Neuronal stem cell (in vitro differentiated cells): ENCODE measurements at regions not wholly inside any gene's neighbourhood (a gene's known extent, or its start where the extent isn't known, plus 50 kb on each side); places are given as distances from the start of the nearest gene placed in this dataset.

Experiments used
- DNase-seq: peaks from one replicate; pipeline ENCODE4 v3.0.0-alpha.2; 2013; ENCODE audit warnings: low spot score
- H2AFZ ChIP-seq: one replicate; pipeline ENCODE4 v1.6.1; 2013; ENCODE audit warnings: mild to moderate bottlenecking, low read length, inconsistent platforms
- H2AK5ac ChIP-seq: 2 replicates; pipeline ENCODE4 v1.6.1; 2013; ENCODE audit warnings: low read depth, mild to moderate bottlenecking, inconsistent platforms, low read length, moderate library complexity, mixed read lengths
- H2BK120ac ChIP-seq: 2 replicates; pipeline ENCODE4 v1.6.1; 2013; ENCODE audit warnings: low read depth, mild to moderate bottlenecking, inconsistent platforms, low read length, moderate library complexity, mixed read lengths
- H2BK12ac ChIP-seq: one replicate; pipeline ENCODE4 v1.6.1; 2013; ENCODE audit warnings: low read length, inconsistent platforms
- H2BK15ac ChIP-seq: 2 replicates; pipeline ENCODE4 v1.6.1; 2013; ENCODE audit warnings: mild to moderate bottlenecking, low read length, inconsistent platforms, mixed read lengths
- H2BK5ac ChIP-seq: one replicate; pipeline ENCODE4 v1.6.1; 2013; ENCODE audit warnings: inconsistent platforms, mild to moderate bottlenecking, low read length, moderate library complexity
- H3K14ac ChIP-seq: one replicate; pipeline ENCODE4 v1.6.1; 2013; ENCODE audit warnings: low read length, inconsistent platforms
- H3K18ac ChIP-seq: 2 replicates; pipeline ENCODE4 v1.6.1; 2013; ENCODE audit warnings: low read length, inconsistent platforms
- H3K23ac ChIP-seq: 2 replicates; pipeline ENCODE4 v1.6.1; 2013; ENCODE audit warnings: low read depth, mild to moderate bottlenecking, mixed read lengths, low read length, inconsistent platforms; ENCODE audit not compliant: poor library complexity
- H3K27ac ChIP-seq: replicated peaks from 3 replicates; pipeline ENCODE4 v1.5.1; 2013; ENCODE audit warnings: low read length, inconsistent platforms
- H3K27me3 ChIP-seq, 3 experiments: 2 replicates each; pipeline ENCODE4 v1.6.1; 2013; ENCODE audit warnings: low read length in 3 of 3, mild to moderate bottlenecking in 2 of 3, inconsistent platforms in 1 of 3, low read depth in 1 of 3, mixed read lengths in 1 of 3, moderate library complexity in 1 of 3; ENCODE audit not compliant: control insufficient read depth in 3 of 3, insufficient read depth in 3 of 3
- H3K36me3 ChIP-seq, 2 donors: replicated peaks in 1 of 2; 2 replicates each; pipeline ENCODE4 v1.6.1; 2013; ENCODE audit warnings: low read length in 2 of 2; ENCODE audit not compliant: control insufficient read depth in 2 of 2, insufficient read depth in 2 of 2
- H3K4ac ChIP-seq: 2 replicates; pipeline ENCODE4 v1.6.1; 2013; ENCODE audit warnings: inconsistent platforms, mild to moderate bottlenecking, low read length, moderate library complexity
- H3K4me1 ChIP-seq, 2 donors: 1 replicate in 1 of 2; 2 replicates in 1 of 2; pipeline ENCODE4 v1.6.1; 2013; ENCODE audit warnings: low read length in 2 of 2, low read depth in 1 of 2; ENCODE audit not compliant: control insufficient read depth in 2 of 2, insufficient read depth in 1 of 2
- H3K4me2 ChIP-seq: one replicate; pipeline ENCODE4 v1.6.1; 2013; ENCODE audit warnings: mild to moderate bottlenecking, low read length, inconsistent platforms; ENCODE audit not compliant: insufficient read depth, poor library complexity, severe bottlenecking
- H3K4me3 ChIP-seq, 2 donors: 2 replicates each; pipeline ENCODE4 v1.5.1; 2013; ENCODE audit warnings: low read length in 2 of 2, mild to moderate bottlenecking in 2 of 2, inconsistent platforms in 1 of 2, moderate library complexity in 1 of 2
- H3K79me1 ChIP-seq: one replicate; pipeline ENCODE4 v1.6.1; 2013; ENCODE audit warnings: low read depth, mild to moderate bottlenecking, inconsistent platforms, low read length, moderate library complexity
- H3K9ac ChIP-seq: one replicate; pipeline ENCODE4 v1.6.1; 2013; ENCODE audit warnings: mild to moderate bottlenecking, low read depth, low read length, inconsistent platforms; ENCODE audit not compliant: poor library complexity
- H3K9me3 ChIP-seq, 2 donors: replicated peaks in 1 of 2; 2 replicates each; pipeline versions ENCODE3 to v1.6.1; 2013; ENCODE audit warnings: low read length in 2 of 2, mild to moderate bottlenecking in 2 of 2, inconsistent platforms in 1 of 2, low read depth in 1 of 2, mixed read lengths in 1 of 2, moderate library complexity in 1 of 2; ENCODE audit not compliant: control insufficient read depth in 2 of 2, insufficient read depth in 1 of 2
- H4K8ac ChIP-seq: one replicate; pipeline ENCODE4 v1.6.1; 2013; ENCODE audit warnings: low read depth, mild to moderate bottlenecking, inconsistent platforms, low read length, moderate library complexity
- H4K91ac ChIP-seq: one replicate; pipeline ENCODE4 v1.6.1; 2013; ENCODE audit warnings: low read length, low read depth, mild to moderate bottlenecking, inconsistent platforms; ENCODE audit not compliant: poor library complexity
- WGBS, 2 donors: extraction: QIAGEN DNeasy Blood & Tissue Kit; methylation state at CpG; one replicate each; pipeline ENCODE4 v1.1.7; 2013; ENCODE audit warnings: missing lambda C conversion rate in 2 of 2, mixed read lengths in 1 of 2; ENCODE audit not compliant: insufficient read length in 2 of 2, insufficient replicate concordance in 1 of 2; ENCODE audit errors: extremely low coverage in 2 of 2; 5-methylcytosine and 5-hydroxymethylcytosine counted together

GRCh38 chr6:40166963-40167362, 232.7 kb upstream of the MOCS1 start:
- Histone ChIP-seq H3K9me3 (no peaks in the 10 kb centered on the region), H2BK12ac (no peak overlapping the region), H2BK15ac (no peak overlapping the region), H3K79me1 (no peaks in the 10 kb centered on the region), H3K4ac (no peak overlapping the region), H3K14ac (no peak overlapping the region), H3K9ac (no peak overlapping the region), H2AK5ac (no peak overlapping the region), H2AFZ (no peak overlapping the region), H3K23ac (no peak overlapping the region), H3K4me2 (no peak overlapping the region), H3K4me1 (peaks cover 0 to 2% of the 10 kb centered on the region in 2 donors), H2BK120ac (no peak overlapping the region), H3K4me3 (no peak overlapping the region), H3K27ac (no peak overlapping the region), H2BK5ac (no peak overlapping the region), H4K91ac (no peak overlapping the region), H3K36me3 (no peaks in the 10 kb centered on the region), H3K27me3 (no peaks in the 10 kb centered on the region), H3K18ac (no peak overlapping the region), H4K8ac (no peak overlapping the region)
- no peak for DNase-seq

GRCh38 chr6:40165036-40165709, 230.9 kb upstream of the MOCS1 start:
- Histone ChIP-seq H3K4me3 (no peak overlapping the region), H3K18ac (no peak overlapping the region), H3K23ac (no peak overlapping the region), H3K9ac (no peak overlapping the region), H3K79me1 (no peaks in the 10 kb centered on the region), H3K4me1 (peaks cover 0 to 2% of the 10 kb centered on the region in 2 donors), H3K27ac (no peak overlapping the region), H3K4ac (no peak overlapping the region), H2BK15ac (no peak overlapping the region), H2BK5ac (no peak overlapping the region), H2BK120ac (no peak overlapping the region), H3K27me3 (no peaks in the 10 kb centered on the region), H3K9me3 (no peaks in the 10 kb centered on the region), H4K8ac (no peak overlapping the region), H2AFZ (no peak overlapping the region), H2AK5ac (no peak overlapping the region), H2BK12ac (no peak overlapping the region), H3K4me2 (no peak overlapping the region), H3K36me3 (no peaks in the 10 kb centered on the region), H3K14ac (no peak overlapping the region), H4K91ac (no peak overlapping the region)
- no CpG with 5 or more reads among the region's 7 CpGs for WGBS, 2 donors
- no peak for DNase-seq

- H3K27me3 ChIP-seq, result no peaks in the 10 kb centered on the region
- H2AFZ ChIP-seq, result peak overlapping the region; percentile 68
- no peak overlapping the region for H3K14ac ChIP-seq
- no peak overlapping the region for H4K8ac ChIP-seq
- no peak overlapping the region for H3K4me2 ChIP-seq
- no peaks in the 10 kb centered on the region for H3K36me3 ChIP-seq
- H2BK120ac ChIP-seq, result no peak overlapping the region
- H3K4ac ChIP-seq, result no peak overlapping the region
- H3K9ac ChIP-seq, result no peak overlapping the region
- no peak overlapping the region for H3K23ac ChIP-seq
- no peaks in the 10 kb centered on the region for H3K79me1 ChIP-seq
- H3K4me3 ChIP-seq, result no peak overlapping the region
- H2BK12ac ChIP-seq, result no peak overlapping the region
- H3K9me3 ChIP-seq, result no peaks in the 10 kb centered on the region
- peaks cover 0 to 2% of the 10 kb centered on the region in 2 donors for H3K4me1 ChIP-seq
- no peak overlapping the region for H4K91ac ChIP-seq
- H3K18ac ChIP-seq, result peak overlapping the region; percentile 39
- H2BK5ac ChIP-seq, result no peak overlapping the region
- no peak overlapping the region for H2BK15ac ChIP-seq
- no peak for DNase-seq
- no CpG with 5 or more reads among the region's 8 CpGs for WGBS, 2 donors
- no peak overlapping the region for H3K27ac ChIP-seq
- H2AK5ac ChIP-seq, result no peak overlapping the region
Measured at GRCh38 chr6:40164345-40164755, 230.1 kb upstream of the MOCS1 start.

GRCh38 chr6:40163924-40164323, 229.7 kb upstream of the MOCS1 start:
- H2AFZ ChIP-seq, result peak overlapping the region; percentile 68
- no peaks in the 10 kb centered on the region for H3K9me3 ChIP-seq
- H3K79me1 ChIP-seq, result no peaks in the 10 kb centered on the region
- H3K27me3 ChIP-seq, result no peaks in the 10 kb centered on the region
- H3K36me3 ChIP-seq, result no peaks in the 10 kb centered on the region
- H2AK5ac ChIP-seq, result no peak overlapping the region
- H3K4me3 ChIP-seq, result no peak overlapping the region
- no peak overlapping the region for H2BK5ac ChIP-seq
- H3K27ac ChIP-seq, result no peak overlapping the region
- no peak overlapping the region for H4K91ac ChIP-seq
- no peak overlapping the region for H3K14ac ChIP-seq
- H3K18ac ChIP-seq, result no peak overlapping the region
- peaks cover 0 to 2% of the 10 kb centered on the region in 2 donors for H3K4me1 ChIP-seq
- H2BK120ac ChIP-seq, result no peak overlapping the region
- H2BK15ac ChIP-seq, result no peak overlapping the region
- no peak for DNase-seq
- H3K4ac ChIP-seq, result no peak overlapping the region
- H2BK12ac ChIP-seq, result no peak overlapping the region
- no peak overlapping the region for H3K9ac ChIP-seq
- H3K4me2 ChIP-seq, result no peak overlapping the region
- no peak overlapping the region for H4K8ac ChIP-seq
- no CpG with 5 or more reads among the region's 7 CpGs for WGBS, 2 donors
- no peak overlapping the region for H3K23ac ChIP-seq
